Midbrain (tissue), 1 donor: ENCODE measurements at regions not wholly inside any gene's neighbourhood (a gene's known extent, or its start where the extent isn't known, plus 50 kb on each side); places are given as distances from the start of the nearest gene placed in this dataset.

Experiments used
- DNase-seq: peaks from one replicate; lab custom pipeline; 2025; lab: John Stamatoyannopoulos, UW

- DNase-seq, result no peak
These were observed 115.9 kb downstream of the LY86 start for GRCh38 chr6:6704103-6705060.

GRCh38 chr6:6705061-6705425, 116.5 kb downstream of the LY86 start:
- DNase-seq, result no peak

- DNase-seq, result no peak
These were observed 117.6 kb downstream of the LY86 start for GRCh38 chr6:6705915-6706675.

- DNase-seq, result no peak
These were observed 118.6 kb downstream of the LY86 start for GRCh38 chr6:6707143-6707542.

- no peak for DNase-seq
These were observed 120.6 kb downstream of the LY86 start for GRCh38 chr6:6709106-6709505.

- no peak for DNase-seq
These were observed 122.7 kb downstream of the LY86 start for GRCh38 chr6:6711031-6711785.

- DNase-seq, result peak; percentile 38
These were observed 123.4 kb downstream of the LY86 start for GRCh38 chr6:6711832-6712448.

- DNase-seq, result peak; percentile 30
These were observed 124.2 kb downstream of the LY86 start for GRCh38 chr6:6712449-6713403.

- no peak for DNase-seq
These were observed 125.1 kb downstream of the LY86 start for GRCh38 chr6:6713657-6714056.

GRCh38 chr6:6714118-6714897, 125.8 kb downstream of the LY86 start:
- DNase-seq, result no peak

GRCh38 chr6:6714953-6715352, 126.4 kb downstream of the LY86 start:
- DNase-seq, result no peak

- no peak for DNase-seq
These were observed 126.9 kb downstream of the LY86 start for GRCh38 chr6:6715465-6715864.

- DNase-seq, result no peak
These were observed 128.7 kb downstream of the LY86 start for GRCh38 chr6:6716998-6717763.

GRCh38 chr6:6717953-6718352, 129.4 kb downstream of the LY86 start:
- DNase-seq, result no peak

- DNase-seq, result no peak
These were observed 133.1 kb downstream of the LY86 start for GRCh38 chr6:6721606-6722005.

GRCh38 chr6:6722195-6722594, 133.7 kb downstream of the LY86 start:
- no peak for DNase-seq

GRCh38 chr6:6723361-6723760, 134.8 kb downstream of the LY86 start:
- no peak for DNase-seq

GRCh38 chr6:6723921-6724538, 135.5 kb downstream of the LY86 start:
- peak; percentile 51 for DNase-seq
